Neural cell (in vitro differentiated cells): ENCODE measurements at regions not wholly inside any gene's neighbourhood (a gene's known extent, or its start where the extent isn't known, plus 50 kb on each side); places are given as distances from the start of the nearest gene placed in this dataset.

ENCODE experiments used
- H2AFZ ChIP-seq: fragments of 200-600, 300-800 bp; sonication (generic), shearing (Covaris generic); 2 replicates; pipeline ENCODE4 v1.6.0; 2014; ENCODE audit warnings: low read depth, mild to moderate bottlenecking, antibody characterized with exemption, low read length, moderate library complexity
- H3F3A ChIP-seq: fragments of 200-600 bp; shearing (Covaris generic); 2 replicates; pipeline ENCODE4 v1.6.1; 2016; ENCODE audit warnings: mild to moderate bottlenecking, moderate library complexity, mixed read lengths, antibody characterized with exemption, low read length; ENCODE audit not compliant: insufficient read depth, poor library complexity, severe bottlenecking
- H3K27ac ChIP-seq: fragments of 200-600, 300-800 bp; sonication (generic), shearing (Covaris generic); 2 replicates; pipeline ENCODE4 v1.5.1; 2014; ENCODE audit warnings: mild to moderate bottlenecking, low read length, moderate library complexity
- H3K27me3 ChIP-seq: fragments of 300-800, 200-600 bp; sonication (generic), shearing (Covaris generic); 2 replicates; pipeline ENCODE4 v1.6.0; 2014; ENCODE audit warnings: mild to moderate bottlenecking, low read depth, low read length, moderate library complexity; ENCODE audit not compliant: insufficient read depth
- H3K36me3 ChIP-seq: fragments of 300-800, 200-600 bp; sonication (generic), shearing (Covaris generic); 2 replicates; pipeline ENCODE4 v1.5.1; 2014; ENCODE audit warnings: mild to moderate bottlenecking, antibody characterized with exemption, low read length, moderate library complexity; ENCODE audit not compliant: insufficient read depth
- H3K4me2 ChIP-seq: fragments of 300-800, 200-600 bp; sonication (generic), shearing (Covaris generic); 2 replicates; pipeline ENCODE4 v1.6.0; 2014; ENCODE audit warnings: mild to moderate bottlenecking, low read length
- H3K4me3 ChIP-seq: fragments of 300-800, 200-600 bp; sonication (generic), shearing (Covaris generic); 2 replicates; pipeline ENCODE4 v1.5.1; 2014; ENCODE audit warnings: mild to moderate bottlenecking, low read length, moderate library complexity
- H3K79me2 ChIP-seq: fragments of 200-600 bp; shearing (Covaris generic); replicated peaks from 2 replicates; pipeline ENCODE4 v1.6.0; 2014; ENCODE audit warnings: mild to moderate bottlenecking, low read length, moderate library complexity; ENCODE audit not compliant: insufficient read depth
- H3K9ac ChIP-seq: fragments of 300-800, 200-600 bp; sonication (generic), shearing (Covaris generic); 2 replicates; pipeline ENCODE4 v1.6.1; 2016; ENCODE audit warnings: mild to moderate bottlenecking, low read length, mixed read lengths
- H3K9me2 ChIP-seq: fragments of 200-600 bp; shearing (Covaris generic); 2 replicates; pipeline ENCODE4 v1.6.1; 2016; ENCODE audit warnings: mild to moderate bottlenecking, low read length, mixed read lengths; ENCODE audit not compliant: insufficient read depth
- H3K9me3 ChIP-seq: fragments of 200-600, 300-800 bp; sonication (generic), shearing (Covaris generic); 2 replicates; pipeline ENCODE4 v1.6.1; 2016; ENCODE audit warnings: mild to moderate bottlenecking, mixed run types, low read length, moderate library complexity, mixed read lengths
- H4K20me1 ChIP-seq: fragments of 200-600 bp; shearing (Covaris generic); 2 replicates; pipeline ENCODE4 v1.6.1; 2016; ENCODE audit warnings: mild to moderate bottlenecking, mixed run types; ENCODE audit not compliant: insufficient read depth
- EP300 ChIP-seq: fragments of 450-650 bp; conservative IDR thresholded peaks from 2 replicates; pipeline ENCODE4 v1.6.1; 2014; ENCODE audit warnings: antibody characterized with exemption, mild to moderate bottlenecking, moderate library complexity; ENCODE audit not compliant: poor library complexity, severe bottlenecking
- EZH2 ChIP-seq: fragments of 200-600, 300-800 bp; shearing (Covaris generic), sonication (generic); IDR thresholded peaks from 2 replicates; pipeline ENCODE4 v1.6.1; 2014; ENCODE audit warnings: antibody characterized with exemption, low read length, borderline replicate concordance, mild to moderate bottlenecking; ENCODE audit not compliant: insufficient read depth, poor library complexity, severe bottlenecking
- MXI1 ChIP-seq: fragments of 450-650 bp; conservative IDR thresholded peaks from 2 replicates; pipeline ENCODE4 v1.6.1; 2014; ENCODE audit warnings: antibody characterized with exemption, mild to moderate bottlenecking; ENCODE audit not compliant: poor library complexity, severe bottlenecking
- POLR2AphosphoS5 ChIP-seq: IDR thresholded peaks from 2 replicates; pipeline ENCODE4 v1.6.1; 2012
- RAD21 ChIP-seq: fragments of 450-650 bp; conservative IDR thresholded peaks from 2 replicates; pipeline ENCODE4 v1.6.1; 2014; ENCODE audit warnings: antibody characterized with exemption, mild to moderate bottlenecking, moderate library complexity
- SMC3 ChIP-seq: fragments of 450-650 bp; conservative IDR thresholded peaks from 2 replicates; pipeline ENCODE4 v1.6.1; 2014; ENCODE audit warnings: antibody characterized with exemption, mild to moderate bottlenecking, moderate library complexity; ENCODE audit not compliant: poor library complexity
- TAF1 ChIP-seq: IDR thresholded peaks from 2 replicates; pipeline ENCODE4 v1.6.1; 2012; ENCODE audit warnings: low read depth
- TF ChIP-seq, protein P1 (sequence below): fragments of 450-650 bp; IDR thresholded peaks from 2 replicates; pipeline ENCODE4 v1.5.1; 2014; ENCODE audit warnings: antibody characterized with exemption, mild to moderate bottlenecking, moderate library complexity; ENCODE audit not compliant: poor library complexity, severe bottlenecking
- TF ChIP-seq, protein P2 (sequence below): IDR thresholded peaks from 2 replicates; pipeline ENCODE4 v1.6.1; 2012; ENCODE audit warnings: borderline replicate concordance

DNA sequence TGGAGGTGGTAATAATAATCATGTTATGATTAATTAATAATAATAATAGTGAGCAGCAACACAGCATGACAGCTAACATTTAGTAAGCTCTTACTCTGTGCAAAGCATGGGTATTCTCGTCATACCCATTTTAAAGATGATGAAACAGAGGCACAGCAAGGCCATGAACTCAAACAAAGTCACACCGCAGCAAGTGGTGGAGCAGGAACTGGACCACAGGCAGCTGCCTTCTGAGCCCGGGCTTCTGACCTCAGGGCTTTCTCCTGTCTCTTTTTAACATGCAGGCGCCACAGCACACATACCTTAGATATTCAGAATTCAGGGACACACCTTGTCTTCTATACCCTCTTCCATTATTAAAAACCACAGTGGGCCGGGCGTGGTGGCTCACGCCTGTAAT is 50.7 kb upstream of the SPATA12 start:
- Histone ChIP-seq H3K4me2 (no peak overlapping the region), H3K79me2 (no peaks in the 10 kb centered on the region), H3K27me3 (no peaks in the 10 kb centered on the region), H3K4me3 (no peak overlapping the region), H3K9ac (no peak overlapping the region), H3K27ac (no peak overlapping the region), H2AFZ (no peak overlapping the region), H3F3A (no peaks in the 10 kb centered on the region), H3K9me2 (no peaks in the 10 kb centered on the region), H3K36me3 (no peaks in the 10 kb centered on the region), H4K20me1 (no peaks in the 10 kb centered on the region), H3K9me3 (no peaks in the 10 kb centered on the region)
- TF ChIP-seq, protein P1, sequence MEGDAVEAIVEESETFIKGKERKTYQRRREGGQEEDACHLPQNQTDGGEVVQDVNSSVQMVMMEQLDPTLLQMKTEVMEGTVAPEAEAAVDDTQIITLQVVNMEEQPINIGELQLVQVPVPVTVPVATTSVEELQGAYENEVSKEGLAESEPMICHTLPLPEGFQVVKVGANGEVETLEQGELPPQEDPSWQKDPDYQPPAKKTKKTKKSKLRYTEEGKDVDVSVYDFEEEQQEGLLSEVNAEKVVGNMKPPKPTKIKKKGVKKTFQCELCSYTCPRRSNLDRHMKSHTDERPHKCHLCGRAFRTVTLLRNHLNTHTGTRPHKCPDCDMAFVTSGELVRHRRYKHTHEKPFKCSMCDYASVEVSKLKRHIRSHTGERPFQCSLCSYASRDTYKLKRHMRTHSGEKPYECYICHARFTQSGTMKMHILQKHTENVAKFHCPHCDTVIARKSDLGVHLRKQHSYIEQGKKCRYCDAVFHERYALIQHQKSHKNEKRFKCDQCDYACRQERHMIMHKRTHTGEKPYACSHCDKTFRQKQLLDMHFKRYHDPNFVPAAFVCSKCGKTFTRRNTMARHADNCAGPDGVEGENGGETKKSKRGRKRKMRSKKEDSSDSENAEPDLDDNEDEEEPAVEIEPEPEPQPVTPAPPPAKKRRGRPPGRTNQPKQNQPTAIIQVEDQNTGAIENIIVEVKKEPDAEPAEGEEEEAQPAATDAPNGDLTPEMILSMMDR: no peak
- no peak for TF ChIP-seq POLR2AphosphoS5
- no peak for TF ChIP-seq RAD21
- TF ChIP-seq SMC3: no peak
- no peak for TF ChIP-seq MXI1
- no peak for TF ChIP-seq TAF1
- TF ChIP-seq EP300: no peak
- TF ChIP-seq, protein P2, sequence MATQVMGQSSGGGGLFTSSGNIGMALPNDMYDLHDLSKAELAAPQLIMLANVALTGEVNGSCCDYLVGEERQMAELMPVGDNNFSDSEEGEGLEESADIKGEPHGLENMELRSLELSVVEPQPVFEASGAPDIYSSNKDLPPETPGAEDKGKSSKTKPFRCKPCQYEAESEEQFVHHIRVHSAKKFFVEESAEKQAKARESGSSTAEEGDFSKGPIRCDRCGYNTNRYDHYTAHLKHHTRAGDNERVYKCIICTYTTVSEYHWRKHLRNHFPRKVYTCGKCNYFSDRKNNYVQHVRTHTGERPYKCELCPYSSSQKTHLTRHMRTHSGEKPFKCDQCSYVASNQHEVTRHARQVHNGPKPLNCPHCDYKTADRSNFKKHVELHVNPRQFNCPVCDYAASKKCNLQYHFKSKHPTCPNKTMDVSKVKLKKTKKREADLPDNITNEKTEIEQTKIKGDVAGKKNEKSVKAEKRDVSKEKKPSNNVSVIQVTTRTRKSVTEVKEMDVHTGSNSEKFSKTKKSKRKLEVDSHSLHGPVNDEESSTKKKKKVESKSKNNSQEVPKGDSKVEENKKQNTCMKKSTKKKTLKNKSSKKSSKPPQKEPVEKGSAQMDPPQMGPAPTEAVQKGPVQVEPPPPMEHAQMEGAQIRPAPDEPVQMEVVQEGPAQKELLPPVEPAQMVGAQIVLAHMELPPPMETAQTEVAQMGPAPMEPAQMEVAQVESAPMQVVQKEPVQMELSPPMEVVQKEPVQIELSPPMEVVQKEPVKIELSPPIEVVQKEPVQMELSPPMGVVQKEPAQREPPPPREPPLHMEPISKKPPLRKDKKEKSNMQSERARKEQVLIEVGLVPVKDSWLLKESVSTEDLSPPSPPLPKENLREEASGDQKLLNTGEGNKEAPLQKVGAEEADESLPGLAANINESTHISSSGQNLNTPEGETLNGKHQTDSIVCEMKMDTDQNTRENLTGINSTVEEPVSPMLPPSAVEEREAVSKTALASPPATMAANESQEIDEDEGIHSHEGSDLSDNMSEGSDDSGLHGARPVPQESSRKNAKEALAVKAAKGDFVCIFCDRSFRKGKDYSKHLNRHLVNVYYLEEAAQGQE: no peak
- TF ChIP-seq EZH2: no peak

DNA sequence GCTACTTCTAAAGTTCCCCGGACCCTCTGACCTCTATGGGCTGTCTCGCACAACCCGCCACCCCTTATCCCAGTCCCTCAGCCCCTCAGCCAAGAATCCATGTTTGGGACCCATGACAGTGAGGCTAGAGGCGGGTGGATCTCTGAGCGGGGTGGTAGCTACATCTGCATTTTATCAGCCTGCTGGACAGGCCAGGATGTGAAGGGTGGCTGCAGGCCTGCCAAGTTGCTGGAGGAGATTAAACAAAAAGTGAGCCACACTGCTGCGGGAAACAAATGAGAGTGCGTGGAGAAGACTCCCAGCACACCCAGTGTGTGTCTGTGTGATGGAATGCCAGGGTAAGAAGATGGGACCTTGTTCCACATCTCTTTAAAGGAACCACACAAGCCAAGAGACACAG is 51.1 kb upstream of the SPATA12 start:
- Histone ChIP-seq H3K27me3 (no peaks in the 10 kb centered on the region), H3K36me3 (no peaks in the 10 kb centered on the region), H3K4me2 (no peak overlapping the region), H3K27ac (no peak overlapping the region), H3K9me3 (no peaks in the 10 kb centered on the region), H4K20me1 (no peaks in the 10 kb centered on the region), H3K79me2 (no peaks in the 10 kb centered on the region), H3K9ac (no peak overlapping the region), H3F3A (no peaks in the 10 kb centered on the region), H2AFZ (no peak overlapping the region), H3K4me3 (no peak overlapping the region), H3K9me2 (no peaks in the 10 kb centered on the region)
- TF ChIP-seq EZH2 (no peak), POLR2AphosphoS5 (no peak), TAF1 (no peak), MXI1 (no peak), EP300 (no peak), RAD21 (no peak), SMC3 (no peak)
- TF ChIP-seq, protein P2: no peak
- TF ChIP-seq, protein P1: no peak
